ENCODE measurements at regions not wholly inside any gene's neighbourhood (a gene's known extent, or its start where the extent isn't known, plus 50 kb on each side); places are given as distances from the start of the nearest gene placed in this dataset.
"Not testable (repeated sequence)": the region's sequence is repeated elsewhere in the genome, so short reads cannot be mapped to it uniquely, and the experiment has no call there.

DNA sequence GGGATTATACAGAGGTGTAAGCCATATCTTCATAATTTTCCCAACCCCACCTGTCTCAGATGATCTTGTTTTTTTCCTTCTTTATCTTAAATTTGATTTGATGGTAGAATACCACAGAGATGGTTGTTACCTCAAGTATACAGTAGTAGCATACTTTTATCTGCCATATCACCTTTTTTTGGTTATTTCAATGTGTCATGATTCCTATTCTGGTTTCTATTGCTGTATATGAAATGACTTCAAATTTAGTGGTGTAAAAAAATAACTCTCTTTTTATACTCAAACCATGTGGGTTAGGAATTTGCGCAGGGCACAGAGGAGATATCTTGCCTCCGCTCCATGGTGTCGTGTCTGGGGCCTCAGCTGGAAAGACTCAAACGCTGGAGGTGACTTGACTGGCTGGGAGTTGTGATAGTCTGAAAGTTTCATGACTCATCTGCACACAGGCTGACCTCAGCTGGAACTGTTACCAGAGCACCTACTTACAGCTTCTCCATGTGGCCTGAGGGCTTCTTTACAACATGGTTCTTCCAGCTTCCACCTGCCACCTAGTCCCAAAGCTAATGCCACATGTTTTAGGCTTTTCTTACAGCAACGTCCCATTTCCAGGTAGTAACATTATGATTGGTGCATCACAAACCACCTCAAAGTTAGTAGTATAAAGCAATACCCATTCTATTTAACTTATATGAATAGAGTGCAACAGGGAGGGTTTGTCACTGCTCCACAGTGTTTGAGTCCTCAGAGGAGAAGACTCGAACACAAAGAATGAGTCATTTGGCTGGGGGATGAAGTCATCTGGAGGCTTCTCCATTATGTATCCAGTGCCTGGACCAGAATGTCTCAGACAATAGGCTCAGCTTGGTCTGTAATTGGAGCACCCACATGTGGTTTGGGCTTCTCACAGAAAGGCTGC, 82.3 kb upstream of the XPO1 start:
- DNase-seq = no peak

- DNase-seq = no peak
Observed at GRCh38 chr2:61619561-61619960, 81.4 kb upstream of the XPO1 start.

- no peak for DNase-seq
Observed at GRCh38 chr2:61617610-61618009, 79.5 kb upstream of the XPO1 start.

GRCh38 chr2:61605245-61605644, 67.1 kb upstream of the XPO1 start:
- no peak for DNase-seq

DNA sequence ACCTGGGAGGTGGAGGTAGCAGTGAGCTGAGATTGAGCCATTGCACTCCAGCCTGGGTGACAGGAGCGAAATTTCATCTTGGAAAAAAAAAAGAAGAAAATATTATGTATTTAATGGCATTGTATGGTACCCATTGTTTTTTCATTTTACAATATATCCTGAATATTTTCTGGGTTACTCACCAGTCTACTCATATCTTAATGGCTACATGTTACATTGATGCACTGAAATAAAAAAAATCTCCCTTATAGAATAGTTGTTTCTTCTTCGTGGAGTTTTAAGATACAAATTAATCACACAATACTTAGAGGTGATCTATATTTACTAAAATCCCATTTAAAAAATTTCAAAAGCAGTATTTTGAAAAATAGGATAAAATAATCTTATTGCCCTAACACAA, 66.3 kb upstream of the XPO1 start:
- DNase-seq = no peak

DNA sequence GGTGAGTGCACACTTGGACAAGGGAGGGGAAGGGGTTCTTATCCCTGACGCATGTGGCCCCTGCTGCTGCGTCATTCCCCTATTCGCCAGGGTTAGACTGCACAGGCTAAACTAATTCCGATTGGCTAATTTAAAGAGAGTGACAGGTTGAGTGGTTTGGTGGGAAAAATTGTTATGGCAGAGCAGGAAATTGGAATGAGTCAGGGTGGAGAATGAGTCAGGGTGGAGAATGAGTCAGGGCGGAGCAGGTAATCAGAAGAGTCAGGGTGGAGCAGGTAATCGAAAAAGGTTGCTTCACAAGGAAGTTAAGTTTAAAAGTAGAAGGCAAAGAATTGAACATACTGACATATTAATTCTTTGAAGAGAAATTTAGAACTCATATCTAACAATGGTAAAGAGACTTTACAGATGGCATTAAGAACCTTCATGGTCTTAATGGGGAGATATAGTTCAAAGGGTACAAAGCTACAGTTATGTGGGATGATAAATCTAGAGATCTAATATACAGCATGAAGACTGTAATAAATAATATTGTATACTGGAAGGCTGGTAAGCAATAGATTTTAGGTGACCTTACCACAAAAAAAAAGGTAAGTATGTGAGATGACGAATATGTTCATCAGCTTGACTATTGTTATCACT, 60.5 kb upstream of the XPO1 start:
- DNase-seq = not testable (repeated sequence)

- no peak for DNase-seq
Observed at GRCh38 chr2:61597300-61598289, 59.4 kb upstream of the XPO1 start.

DNA sequence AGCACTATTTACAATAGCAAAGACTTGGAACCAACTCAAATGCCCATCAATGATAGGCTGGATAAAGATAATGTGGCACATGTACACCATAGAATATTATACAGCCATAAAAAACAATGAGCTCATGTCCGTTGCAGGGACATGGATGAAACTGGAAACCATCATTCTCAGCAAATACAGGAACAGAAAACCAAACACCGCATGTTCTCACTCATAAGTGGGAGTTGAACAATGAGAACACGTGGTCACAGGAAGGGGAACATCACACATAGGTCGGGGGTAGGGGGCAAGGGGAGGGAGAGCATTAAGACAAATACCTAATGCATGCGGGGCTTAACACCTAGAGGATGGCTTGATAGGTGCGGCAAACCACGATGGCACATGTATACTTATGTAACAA, 56.0 kb upstream of the XPO1 start:
- DNase-seq = not testable (repeated sequence)

DNA sequence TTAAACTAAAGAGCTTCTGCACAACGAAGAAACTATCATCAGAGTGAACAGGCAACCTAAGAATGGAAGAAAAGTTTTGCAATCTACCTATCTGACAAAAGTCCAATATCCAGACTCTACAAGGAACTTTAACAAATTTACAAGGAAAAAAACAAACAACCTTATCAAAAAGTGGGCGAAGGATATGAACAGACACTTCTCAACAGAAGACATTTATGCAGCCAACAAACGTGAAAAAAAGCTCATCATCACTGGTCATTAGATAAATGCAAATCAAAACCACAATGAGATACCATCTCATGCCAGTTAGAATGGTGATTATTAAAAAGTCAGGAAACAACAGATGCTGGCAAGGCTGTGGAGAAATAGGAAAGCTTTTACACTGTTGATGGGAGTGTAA, 55.5 kb upstream of the XPO1 start:
- not testable (repeated sequence) for DNase-seq

DNA sequence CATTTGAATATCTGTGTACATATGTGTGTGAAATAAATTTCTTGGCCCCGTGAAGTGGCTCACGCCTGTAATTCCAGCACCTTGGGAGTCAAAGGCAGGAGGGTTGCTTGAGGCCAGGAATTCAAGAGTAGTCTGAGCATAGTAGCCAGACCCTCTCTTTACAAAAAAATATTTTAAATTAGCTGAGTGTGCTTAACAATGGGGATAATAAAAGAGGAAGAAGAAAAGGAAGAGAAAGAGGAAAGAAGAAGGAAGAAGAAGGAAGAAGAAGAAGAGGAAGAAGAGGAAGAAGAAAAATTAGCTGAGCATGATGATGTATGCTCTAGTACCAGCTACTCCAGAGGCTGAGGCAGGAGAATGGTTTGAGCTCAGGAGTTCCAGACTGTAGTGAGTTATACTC, 52.1 kb upstream of the XPO1 start:
- DNase-seq = no peak

DNA sequence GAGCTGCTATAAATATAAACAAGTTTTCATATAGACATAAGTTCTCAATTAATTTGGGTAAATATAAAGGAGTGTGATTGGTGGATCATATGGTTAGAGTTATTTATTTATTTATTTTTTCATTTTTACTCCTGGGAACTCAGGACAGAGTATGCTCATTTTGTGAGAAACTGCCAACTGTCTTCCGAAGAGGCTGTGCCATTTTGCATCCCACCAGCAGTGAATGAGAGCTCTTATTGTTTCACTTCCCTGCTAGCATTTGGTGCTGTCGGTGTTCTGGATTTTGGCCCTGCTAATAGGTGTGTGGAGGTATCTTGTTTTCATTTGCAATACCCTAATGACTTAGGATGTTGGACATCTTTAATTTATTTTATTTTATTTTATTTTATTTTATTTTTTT, 50.4 kb upstream of the XPO1 start:
- no peak for DNase-seq

Measured in central memory CD4-positive, alpha-beta T cell (primary cell).